T1000 (cell line): ENCODE measurements at regions not wholly inside any gene's neighbourhood (a gene's known extent, or its start where the extent isn't known, plus 50 kb on each side); places are given as distances from the start of the nearest gene placed in this dataset.
"Not testable (repeated sequence)": the region's sequence is repeated elsewhere in the genome, so short reads cannot be mapped to it uniquely, and the experiment has no call there.

Experiments
- DNase-seq: peaks from one replicate; lab custom pipeline; 2025; ENCODE audit warnings: mixed read lengths; lab: John Stamatoyannopoulos, UW

- DNase-seq: not testable (repeated sequence)
These were observed 136.6 kb upstream of the PROKR2 start for GRCh38 chr20:5453316-5453715.

- DNase-seq: not testable (repeated sequence)
These were observed 135.9 kb upstream of the PROKR2 start for GRCh38 chr20:5452691-5453090.

GRCh38 chr20:5452286-5452685 is 135.5 kb upstream of the PROKR2 start:
- DNase-seq: not testable (repeated sequence)

- no peak for DNase-seq
These were observed 135.0 kb upstream of the PROKR2 start for GRCh38 chr20:5451643-5452210.

- peak; percentile 10 for DNase-seq
These were observed 131.8 kb upstream of the PROKR2 start for GRCh38 chr20:5448449-5449118.

- no peak for DNase-seq
These were observed 130.4 kb upstream of the PROKR2 start for GRCh38 chr20:5447188-5447587.

- no peak for DNase-seq
These were observed 128.9 kb upstream of the PROKR2 start for GRCh38 chr20:5445611-5446010.

- no peak for DNase-seq
These were observed 125.3 kb upstream of the PROKR2 start for GRCh38 chr20:5442101-5442500.

- no peak for DNase-seq
These were observed 117.4 kb upstream of the PROKR2 start for GRCh38 chr20:5434116-5434515.

- no peak for DNase-seq
These were observed 116.6 kb upstream of the PROKR2 start for GRCh38 chr20:5433352-5433751.

- no peak for DNase-seq
These were observed 115.3 kb upstream of the PROKR2 start for GRCh38 chr20:5432030-5432429.

GRCh38 chr20:5430670-5431069 is 113.9 kb upstream of the PROKR2 start:
- no peak for DNase-seq

GRCh38 chr20:5426026-5426425 is 109.3 kb upstream of the PROKR2 start:
- no peak for DNase-seq

- no peak for DNase-seq
These were observed 99.3 kb upstream of the PROKR2 start for GRCh38 chr20:5416086-5416485.

- DNase-seq: no peak
These were observed 96.6 kb upstream of the PROKR2 start for GRCh38 chr20:5413394-5413793.

GRCh38 chr20:5410470-5410869 is 93.7 kb upstream of the PROKR2 start:
- DNase-seq: no peak

- no peak for DNase-seq
These were observed 86.3 kb upstream of the PROKR2 start for GRCh38 chr20:5402903-5403531.

- DNase-seq: no peak
These were observed 84.6 kb upstream of the PROKR2 start for GRCh38 chr20:5401277-5401875.

- DNase-seq: no peak
These were observed 83.5 kb upstream of the PROKR2 start for GRCh38 chr20:5400164-5400762.

- DNase-seq: no peak
These were observed 80.6 kb upstream of the PROKR2 start for GRCh38 chr20:5397393-5397792.

- no peak for DNase-seq
These were observed 79.4 kb upstream of the PROKR2 start for GRCh38 chr20:5395932-5396727.
